ENCODE measurements at regions not wholly inside any gene's neighbourhood (a gene's known extent, or its start where the extent isn't known, plus 50 kb on each side); places are given as distances from the start of the nearest gene placed in this dataset.

DNA sequence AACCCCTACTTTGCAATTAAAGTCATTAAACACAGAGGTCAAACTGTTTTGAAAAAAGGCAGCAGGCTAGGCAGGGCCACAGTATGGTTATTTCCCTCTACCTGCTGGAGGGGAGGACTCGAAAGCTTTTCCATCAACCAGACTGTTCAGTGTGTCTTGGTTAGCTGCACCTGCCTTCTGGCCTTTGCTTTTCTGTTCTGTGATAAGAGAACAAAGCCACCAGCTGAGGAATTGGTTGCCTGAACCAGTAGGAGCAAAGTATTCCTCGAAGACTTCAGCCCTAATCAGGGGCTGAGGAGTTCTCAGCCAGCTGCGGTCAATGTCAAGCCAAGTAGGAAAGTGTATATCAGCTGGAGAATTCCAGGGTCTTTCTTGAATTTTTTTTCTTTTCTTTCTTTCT lies 132.5 kb downstream of the SOX2 start:
- H3K4me2 ChIP-seq (ENCODE audit: low read length) = no peak overlapping the region
- FAIRE-seq = no peak
- no peak overlapping the region for H3K27ac ChIP-seq (ENCODE audit: low read depth, low read length)
- no peaks in the 10 kb centered on the region for H3K9me3 Mint-ChIP-seq (ENCODE audit: unreplicated experiment)
- H2AFZ ChIP-seq (ENCODE audit: low read depth, low read length) = no peak overlapping the region
- no peak for DNase-seq (ENCODE audit: low read depth)
- no peaks in the 10 kb centered on the region for H3K4me1 ChIP-seq (ENCODE audit: insufficient read depth, low read length)
- no peaks in the 10 kb centered on the region for H4K20me1 ChIP-seq (ENCODE audit: insufficient read depth, low read length)
- H3K36me3 ChIP-seq (ENCODE audit: insufficient read depth, low read length) = no peaks in the 10 kb centered on the region
- H3K36me3 Mint-ChIP-seq (ENCODE audit: low read depth, unreplicated experiment) = no peaks in the 10 kb centered on the region
- peaks cover 2% of the 10 kb centered on the region for H3K27me3 Mint-ChIP-seq (ENCODE audit: low read depth, unreplicated experiment)
- peaks cover 10% of the 10 kb centered on the region for H3K4me1 Mint-ChIP-seq (ENCODE audit: low read depth, unreplicated experiment)
- H3K9ac ChIP-seq (ENCODE audit: low read length) = no peak overlapping the region
- H3K9me3 ChIP-seq (ENCODE audit: insufficient read depth, low read depth, low read length) = no peaks in the 10 kb centered on the region
- no peak overlapping the region for H3K4me3 Mint-ChIP-seq (ENCODE audit: unreplicated experiment)
- no peak overlapping the region for H3K27ac Mint-ChIP-seq (ENCODE audit: unreplicated experiment)
- TF ChIP-seq CTCF (IDR thresholded peaks at IDR 0.05; ENCODE audit: insufficient read depth, low read depth, low read length) (no peak), EZH2 (IDR thresholded peaks at IDR 0.05; ENCODE audit: insufficient read depth, low read length) (no peak)
- no peaks in the 10 kb centered on the region for H3K27me3 ChIP-seq (ENCODE audit: insufficient read depth, low read length)
- H3K4me3 ChIP-seq (ENCODE audit: insufficient read depth, low read depth, low read length) = no peak overlapping the region
- H3K79me2 ChIP-seq (ENCODE audit: insufficient read depth, low read length) = no peaks in the 10 kb centered on the region

GRCh38 chr3:181847276-181847675 lies 135.6 kb downstream of the SOX2 start:
- peaks cover 3% of the 10 kb centered on the region for H3K4me1 Mint-ChIP-seq (ENCODE audit: low read depth, unreplicated experiment)
- Histone ChIP-seq H3K36me3 (ENCODE audit: insufficient read depth, low read length) (no peaks in the 10 kb centered on the region), H3K79me2 (ENCODE audit: insufficient read depth, low read length) (no peaks in the 10 kb centered on the region), H3K27ac (ENCODE audit: low read depth, low read length) (no peak overlapping the region), H3K9ac (ENCODE audit: low read length) (no peak overlapping the region), H3K4me2 (ENCODE audit: low read length) (no peak overlapping the region), H3K9me3 (ENCODE audit: insufficient read depth, low read depth, low read length) (no peaks in the 10 kb centered on the region), H2AFZ (ENCODE audit: low read depth, low read length) (no peak overlapping the region), H3K4me1 (ENCODE audit: insufficient read depth, low read length) (no peaks in the 10 kb centered on the region), H3K4me3 (ENCODE audit: insufficient read depth, low read depth, low read length) (no peak overlapping the region), H3K27me3 (ENCODE audit: insufficient read depth, low read length) (no peaks in the 10 kb centered on the region), H4K20me1 (ENCODE audit: insufficient read depth, low read length) (no peaks in the 10 kb centered on the region)
- TF ChIP-seq CTCF (IDR thresholded peaks at IDR 0.05; ENCODE audit: insufficient read depth, low read depth, low read length) (no peak), EZH2 (IDR thresholded peaks at IDR 0.05; ENCODE audit: insufficient read depth, low read length) (no peak)
- H3K36me3 Mint-ChIP-seq (ENCODE audit: low read depth, unreplicated experiment) = no peaks in the 10 kb centered on the region
- no peak overlapping the region for H3K4me3 Mint-ChIP-seq (ENCODE audit: unreplicated experiment)
- no peak overlapping the region for H3K27ac Mint-ChIP-seq (ENCODE audit: unreplicated experiment)
- no peak for DNase-seq (ENCODE audit: low read depth)
- no peaks in the 10 kb centered on the region for H3K9me3 Mint-ChIP-seq (ENCODE audit: unreplicated experiment)
- peaks cover 5% of the 10 kb centered on the region for H3K27me3 Mint-ChIP-seq (ENCODE audit: low read depth, unreplicated experiment)
- no peak for FAIRE-seq

- peaks cover 5% of the 10 kb centered on the region for H3K27me3 Mint-ChIP-seq (ENCODE audit: low read depth, unreplicated experiment)
Observed at GRCh38 chr3:181851063-181851462, 139.3 kb downstream of the SOX2 start.

More at GRCh38 chr3:181851063-181851462, 139.3 kb downstream of the SOX2 start:
- H3K9me3 Mint-ChIP-seq (ENCODE audit: unreplicated experiment) = no peaks in the 10 kb centered on the region
- no peak for DNase-seq (ENCODE audit: low read depth)
- H3K27ac Mint-ChIP-seq (ENCODE audit: unreplicated experiment) = no peak overlapping the region
- Histone ChIP-seq H3K9me3 (ENCODE audit: insufficient read depth, low read depth, low read length) (no peaks in the 10 kb centered on the region), H3K79me2 (ENCODE audit: insufficient read depth, low read length) (no peaks in the 10 kb centered on the region), H3K27ac (ENCODE audit: low read depth, low read length) (no peak overlapping the region), H3K27me3 (ENCODE audit: insufficient read depth, low read length) (no peaks in the 10 kb centered on the region), H3K4me1 (ENCODE audit: insufficient read depth, low read length) (no peaks in the 10 kb centered on the region), H3K4me2 (ENCODE audit: low read length) (no peak overlapping the region), H3K9ac (ENCODE audit: low read length) (no peak overlapping the region), H4K20me1 (ENCODE audit: insufficient read depth, low read length) (no peaks in the 10 kb centered on the region), H3K4me3 (ENCODE audit: insufficient read depth, low read depth, low read length) (no peak overlapping the region), H3K36me3 (ENCODE audit: insufficient read depth, low read length) (no peaks in the 10 kb centered on the region), H2AFZ (ENCODE audit: low read depth, low read length) (no peak overlapping the region)
- no peak overlapping the region for H3K4me3 Mint-ChIP-seq (ENCODE audit: unreplicated experiment)
- no peak for FAIRE-seq
- no peaks in the 10 kb centered on the region for H3K36me3 Mint-ChIP-seq (ENCODE audit: low read depth, unreplicated experiment)
- peaks cover 6% of the 10 kb centered on the region for H3K4me1 Mint-ChIP-seq (ENCODE audit: low read depth, unreplicated experiment)
- TF ChIP-seq EZH2 (IDR thresholded peaks at IDR 0.05; ENCODE audit: insufficient read depth, low read length) (no peak), CTCF (IDR thresholded peaks at IDR 0.05; ENCODE audit: insufficient read depth, low read depth, low read length) (no peak)

All from astrocyte (in vitro differentiated cells and primary cell).